ENCODE measurements at regions not wholly inside any gene's neighbourhood (a gene's known extent, or its start where the extent isn't known, plus 50 kb on each side); places are given as distances from the start of the nearest gene placed in this dataset.

GRCh38 chr17:33902901-33903449 is 352.1 kb upstream of the CCL2 start:
- DNase-seq = no peak
- intact Hi-C loops (cut with DNase I, micrococcal nuclease) = no loop called here
- no peaks in the 10 kb centered on the region for H3K4me1 ChIP-seq (ENCODE audit: low read depth)
- no peaks in the 10 kb centered on the region for H3K9me3 ChIP-seq
- H3K36me3 ChIP-seq (ENCODE audit: low read depth) = no peaks in the 10 kb centered on the region
- no peak for TF ChIP-seq CTCF (IDR thresholded peaks at IDR 0.05)
- ATAC-seq = no peak
- H3K4me3 ChIP-seq = no peak overlapping the region

- no peak for TF ChIP-seq CTCF (IDR thresholded peaks at IDR 0.05)
- DNase-seq = no peak
- intact Hi-C loops (cut with DNase I, micrococcal nuclease) = no loop called here
- no peak overlapping the region for H3K4me3 ChIP-seq
- no peaks in the 10 kb centered on the region for H3K9me3 ChIP-seq
- no peaks in the 10 kb centered on the region for H3K36me3 ChIP-seq (ENCODE audit: low read depth)
- no peak for ATAC-seq
- H3K4me1 ChIP-seq (ENCODE audit: low read depth) = no peaks in the 10 kb centered on the region
Observed at GRCh38 chr17:33904476-33904875, 350.6 kb upstream of the CCL2 start.

- DNase-seq = no peak
- Histone ChIP-seq H3K9me3 (no peaks in the 10 kb centered on the region), H3K4me1 (ENCODE audit: low read depth) (no peaks in the 10 kb centered on the region), H3K4me3 (no peak overlapping the region), H3K36me3 (ENCODE audit: low read depth) (no peaks in the 10 kb centered on the region)
- intact Hi-C loops (cut with DNase I, micrococcal nuclease) = no loop called here
- no peak for ATAC-seq
- no peak for TF ChIP-seq CTCF (IDR thresholded peaks at IDR 0.05)
Observed at GRCh38 chr17:33905338-33905800, 349.7 kb upstream of the CCL2 start.

- no peak for ATAC-seq
- Histone ChIP-seq H3K9me3 (no peaks in the 10 kb centered on the region), H3K4me3 (no peak overlapping the region), H3K36me3 (ENCODE audit: low read depth) (no peaks in the 10 kb centered on the region), H3K4me1 (ENCODE audit: low read depth) (no peaks in the 10 kb centered on the region)
- intact Hi-C loops (cut with DNase I, micrococcal nuclease) = no loop called here
- TF ChIP-seq CTCF (IDR thresholded peaks at IDR 0.05) = no peak
- DNase-seq = no peak
Observed at GRCh38 chr17:33908363-33909064, 346.6 kb upstream of the CCL2 start.

- Histone ChIP-seq H3K36me3 (ENCODE audit: low read depth) (no peaks in the 10 kb centered on the region), H3K4me3 (no peak overlapping the region), H3K9me3 (no peaks in the 10 kb centered on the region), H3K4me1 (ENCODE audit: low read depth) (no peaks in the 10 kb centered on the region)
- no peak for DNase-seq
- ATAC-seq = no peak
- intact Hi-C loops (cut with DNase I, micrococcal nuclease) = no loop called here
- TF ChIP-seq CTCF (IDR thresholded peaks at IDR 0.05) = no peak
Observed at GRCh38 chr17:33910200-33910857, 344.8 kb upstream of the CCL2 start.
